A673 (cell line): ENCODE measurements at regions not wholly inside any gene's neighbourhood (a gene's known extent, or its start where the extent isn't known, plus 50 kb on each side); places are given as distances from the start of the nearest gene placed in this dataset.

ENCODE experiments used
- BruUV-seq: library from RNA; stranded (reverse); fragments of 400-500 nt; replicated peaks from 2 replicates; lab custom pipeline; 2021; lab: Mats Ljungman, UMichigan
- CTCF ChIA-PET: fragments of 300-600 bp; sonication (Branson Sonifier 250); formaldehyde crosslinking; loops from one replicate; lab custom pipeline; 2022; ENCODE audit warnings: antibody characterized with exemption; lab: Charles Lee
- POLR2A ChIA-PET: fragments of 300-600 bp; sonication (Branson Sonifier 250); formaldehyde crosslinking; loops from one replicate; lab custom pipeline; 2022; ENCODE audit warnings: antibody characterized with exemption; ENCODE audit not compliant: low non-redundant PET; lab: Charles Lee
- DNase-seq: peaks from one replicate; pipeline ENCODE4 v3.0.0-alpha.2; 2015; ENCODE audit warnings: low spot score
- H3K27ac ChIP-seq: fragments of 200-600 bp; sonication (generic); 2 replicates; pipeline ENCODE4 v1.5.1; 2016; ENCODE audit warnings: mixed run types, low read depth, mild to moderate bottlenecking, mixed read lengths, antibody characterized with exemption, low read length; ENCODE audit not compliant: poor library complexity, severe bottlenecking
- H3K27me3 ChIP-seq: fragments of 200-600 bp; sonication (generic); replicated peaks from 2 replicates; pipeline ENCODE4 v1.6.1; 2017; ENCODE audit warnings: mixed run types, low read depth, mild to moderate bottlenecking, mixed read lengths, antibody characterized with exemption, low read length; ENCODE audit not compliant: insufficient read depth, poor library complexity
- H3K36me3 ChIP-seq: fragments of 200-600 bp; sonication (generic); 2 replicates; pipeline ENCODE4 v1.6.1; 2016; ENCODE audit warnings: mixed run types, mild to moderate bottlenecking, mixed read lengths, antibody characterized with exemption, low read length; ENCODE audit not compliant: insufficient read depth, poor library complexity, severe bottlenecking
- H3K4me1 ChIP-seq: fragments of 200-600 bp; sonication (generic); 2 replicates; pipeline ENCODE4 v1.6.1; 2017; ENCODE audit warnings: mixed run types, mild to moderate bottlenecking, mixed read lengths, antibody characterized with exemption, low read length; ENCODE audit not compliant: insufficient read depth, poor library complexity, severe bottlenecking
- H3K4me3 ChIP-seq: fragments of 200-600 bp; sonication (generic); 2 replicates; pipeline ENCODE4 v1.5.1; 2016; ENCODE audit warnings: low read depth, mixed run types, mild to moderate bottlenecking, mixed read lengths, low read length; ENCODE audit not compliant: poor library complexity, severe bottlenecking
- H3K9me3 ChIP-seq: fragments of 200-600 bp; sonication (generic); 2 replicates; pipeline ENCODE4 v1.6.1; 2016; ENCODE audit warnings: mixed run types, low read depth, mild to moderate bottlenecking, mixed read lengths, antibody characterized with exemption, low read length; ENCODE audit not compliant: poor library complexity, severe bottlenecking
- CTCF ChIP-seq: fragments of 300-800, 200-600 bp; sonication (generic); conservative IDR thresholded peaks from 2 replicates; pipeline ENCODE4 v1.5.1; 2017; ENCODE audit warnings: low read depth, mild to moderate bottlenecking, antibody characterized with exemption, low read length, moderate library complexity, mixed read lengths
- EZH2 ChIP-seq: fragments of 200-600 bp; sonication (generic); IDR thresholded peaks from 2 replicates; pipeline ENCODE4 v1.6.1; 2017; ENCODE audit warnings: borderline replicate concordance, low read depth, mild to moderate bottlenecking, mixed read lengths, antibody characterized with exemption, low read length; ENCODE audit not compliant: poor library complexity, severe bottlenecking
- intact Hi-C: fragments of 100-400 bp; cut with micrococcal nuclease; formaldehyde crosslinking; loops from one replicate; pipeline ENCODE4 v1.10.0; 2022; ENCODE audit not compliant: unreplicated experiment

DNA sequence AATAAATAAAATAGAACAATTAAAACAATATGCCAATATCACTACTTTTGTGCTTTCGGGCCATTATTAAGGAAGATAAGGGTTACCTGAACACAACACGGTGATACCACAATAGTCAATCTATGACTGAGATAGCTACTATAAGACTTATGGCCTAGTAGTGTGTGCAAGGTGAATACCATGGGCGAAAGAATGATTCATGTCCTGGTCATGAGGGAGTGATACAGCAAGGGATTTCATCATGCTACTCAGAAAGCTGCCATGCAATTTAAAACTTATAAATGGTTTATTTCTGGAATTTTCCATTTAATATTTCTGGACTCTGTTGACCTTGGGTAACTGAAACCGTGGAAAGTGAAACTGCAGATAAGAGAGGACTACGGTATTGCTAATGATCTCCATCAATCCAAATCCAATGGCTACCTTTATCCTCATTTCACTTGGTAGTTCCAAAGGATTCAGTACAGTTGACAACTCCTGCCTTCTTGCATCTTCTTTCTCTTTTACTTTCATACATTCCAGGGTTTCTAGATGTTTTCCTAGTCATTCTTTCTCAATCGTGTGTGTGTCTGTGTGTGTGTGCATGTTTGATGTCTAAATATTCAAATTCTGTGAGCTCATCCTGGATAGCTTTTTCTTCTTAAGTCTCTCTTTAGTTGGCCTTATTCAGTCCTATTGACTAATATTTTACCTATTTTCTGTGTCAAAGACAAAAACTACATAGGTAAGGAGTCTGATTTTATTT, 100.5 kb upstream of the MAGI2 start:
- Histone ChIP-seq H3K9me3 (no peaks in the 10 kb centered on the region), H3K27me3 (peaks cover 16% of the 10 kb centered on the region), H3K36me3 (no peaks in the 10 kb centered on the region), H3K4me1 (no peaks in the 10 kb centered on the region), H3K4me3 (no peak overlapping the region), H3K27ac (no peak overlapping the region)
- ChIA-PET CTCF (no interaction called here), POLR2A (no interaction called here)
- no TSS peak for BruUV-seq
- TF ChIP-seq EZH2, result no peak
- TF ChIP-seq CTCF, result no peak
- no peak for DNase-seq
- intact Hi-C loops, result no loop called here

DNA sequence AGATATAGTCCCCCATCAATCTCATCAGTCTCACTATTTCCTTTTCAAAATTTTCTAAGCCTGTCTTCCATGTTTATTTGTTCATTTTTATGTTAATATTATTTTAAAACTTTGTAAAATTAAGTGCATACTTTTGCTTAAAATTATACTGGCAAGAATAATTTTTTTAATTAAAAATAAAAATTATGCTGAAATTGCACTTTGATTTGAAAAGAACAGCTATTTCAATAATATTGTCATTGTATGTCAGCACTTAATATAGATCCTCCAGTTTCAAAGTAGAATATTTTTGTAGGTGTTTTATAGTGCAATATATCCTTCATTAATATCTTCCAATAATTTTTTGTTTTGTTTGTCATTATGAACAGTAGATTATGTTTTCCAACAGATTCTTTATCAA, 99.0 kb upstream of the MAGI2 start:
- CTCF ChIA-PET, result no interaction called here
- intact Hi-C loops, result no loop called here
- Histone ChIP-seq H3K4me3 (no peak overlapping the region), H3K36me3 (no peaks in the 10 kb centered on the region), H3K9me3 (no peaks in the 10 kb centered on the region), H3K27me3 (peaks cover 8% of the 10 kb centered on the region), H3K27ac (no peak overlapping the region), H3K4me1 (no peaks in the 10 kb centered on the region)
- POLR2A ChIA-PET, result no interaction called here
- BruUV-seq, result no TSS peak
- no peak for DNase-seq
- TF ChIP-seq CTCF, result no peak
- no peak for TF ChIP-seq EZH2

GRCh38 chr7:79548727-79549126, 95.3 kb upstream of the MAGI2 start:
- Histone ChIP-seq H3K27me3 (peaks cover 9% of the 10 kb centered on the region), H3K27ac (no peak overlapping the region), H3K4me3 (no peak overlapping the region), H3K9me3 (no peaks in the 10 kb centered on the region), H3K36me3 (no peaks in the 10 kb centered on the region), H3K4me1 (no peaks in the 10 kb centered on the region)
- CTCF ChIA-PET, result no interaction called here
- POLR2A ChIA-PET, result no interaction called here
- TF ChIP-seq CTCF (no peak), EZH2 (no peak)
- intact Hi-C loops, result no loop called here
- BruUV-seq, result no TSS peak
- peak; percentile 6 for DNase-seq
